ENCODE measurements at regions not wholly inside any gene's neighbourhood (a gene's known extent, or its start where the extent isn't known, plus 50 kb on each side); places are given as distances from the start of the nearest gene placed in this dataset.

DNA sequence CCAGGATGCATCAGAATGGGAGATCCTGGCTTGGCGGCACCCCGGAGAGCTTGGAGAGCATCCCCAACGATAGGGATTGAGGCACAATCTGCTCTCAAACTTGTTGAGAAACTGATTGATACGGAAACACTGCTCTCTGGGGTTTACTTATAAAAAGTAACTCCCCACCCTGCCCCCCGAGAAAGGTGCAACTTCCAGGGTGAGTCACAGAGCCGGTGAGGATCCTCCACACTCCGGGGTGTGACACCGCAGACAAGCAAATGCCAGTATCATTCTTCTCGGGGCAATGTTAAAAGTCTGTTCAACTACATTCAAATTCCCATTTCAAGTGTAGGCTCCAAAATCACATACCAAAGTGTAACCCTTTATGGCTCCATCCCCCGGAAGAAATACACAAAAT, 84.4 kb upstream of the MLN start:
- TF ChIP-seq, protein P1, sequence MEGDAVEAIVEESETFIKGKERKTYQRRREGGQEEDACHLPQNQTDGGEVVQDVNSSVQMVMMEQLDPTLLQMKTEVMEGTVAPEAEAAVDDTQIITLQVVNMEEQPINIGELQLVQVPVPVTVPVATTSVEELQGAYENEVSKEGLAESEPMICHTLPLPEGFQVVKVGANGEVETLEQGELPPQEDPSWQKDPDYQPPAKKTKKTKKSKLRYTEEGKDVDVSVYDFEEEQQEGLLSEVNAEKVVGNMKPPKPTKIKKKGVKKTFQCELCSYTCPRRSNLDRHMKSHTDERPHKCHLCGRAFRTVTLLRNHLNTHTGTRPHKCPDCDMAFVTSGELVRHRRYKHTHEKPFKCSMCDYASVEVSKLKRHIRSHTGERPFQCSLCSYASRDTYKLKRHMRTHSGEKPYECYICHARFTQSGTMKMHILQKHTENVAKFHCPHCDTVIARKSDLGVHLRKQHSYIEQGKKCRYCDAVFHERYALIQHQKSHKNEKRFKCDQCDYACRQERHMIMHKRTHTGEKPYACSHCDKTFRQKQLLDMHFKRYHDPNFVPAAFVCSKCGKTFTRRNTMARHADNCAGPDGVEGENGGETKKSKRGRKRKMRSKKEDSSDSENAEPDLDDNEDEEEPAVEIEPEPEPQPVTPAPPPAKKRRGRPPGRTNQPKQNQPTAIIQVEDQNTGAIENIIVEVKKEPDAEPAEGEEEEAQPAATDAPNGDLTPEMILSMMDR (IDR thresholded peaks at IDR 0.05), result no peak
- TF ChIP-seq POLR2A (IDR thresholded peaks at IDR 0.05), result no peak

Data from breast epithelium (tissue), 3 donors.